C4-2B (cell line): ENCODE measurements at regions not wholly inside any gene's neighbourhood (a gene's known extent, or its start where the extent isn't known, plus 50 kb on each side); places are given as distances from the start of the nearest gene placed in this dataset.

Experiments
- H3K27ac ChIP-seq: fragments of 450-650 bp; 2 replicates; pipeline ENCODE4 v1.5.1; 2017
- ZFX ChIP-seq: fragments of 450-650 bp; IDR thresholded peaks from 2 replicates; pipeline ENCODE4 v1.6.1; 2017
- TF ChIP-seq, protein P1 (sequence below): fragments of 450-650 bp; conservative IDR thresholded peaks from 2 replicates; pipeline ENCODE4 v1.5.1; 2017; ENCODE audit warnings: mild to moderate bottlenecking

DNA sequence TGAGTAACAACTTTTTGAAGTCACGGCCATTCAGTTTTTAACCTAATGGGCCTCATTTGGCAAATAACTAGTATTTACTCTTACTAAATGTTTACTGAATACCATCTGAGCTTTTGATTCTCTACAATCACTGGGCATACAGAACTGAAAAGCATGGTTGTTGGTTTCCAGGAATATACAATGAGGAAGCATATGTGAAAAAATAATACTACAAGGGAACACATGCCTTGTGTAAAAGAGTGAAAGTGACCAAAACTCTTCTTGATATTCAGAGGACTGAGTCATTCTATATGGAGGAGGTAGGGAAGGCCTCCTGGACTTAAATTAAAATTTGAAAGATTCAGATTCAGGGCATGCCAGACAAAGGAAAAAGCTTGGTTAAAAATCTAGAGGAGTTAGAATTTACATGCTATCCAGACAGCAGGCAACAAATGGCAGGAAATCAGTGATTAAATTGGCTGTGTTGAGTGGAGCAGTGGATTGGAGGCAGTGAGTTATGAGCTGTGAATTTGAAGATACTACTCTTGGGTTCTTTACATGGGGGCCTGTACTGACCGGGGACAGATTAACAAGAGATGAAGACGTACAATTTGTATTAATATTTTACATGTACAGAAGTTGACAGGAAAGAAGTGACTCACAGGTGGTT is 53.6 kb upstream of the NRXN1 start:
- H3K27ac ChIP-seq, result no peak overlapping the region
- no peak for TF ChIP-seq ZFX
- TF ChIP-seq, protein P1, sequence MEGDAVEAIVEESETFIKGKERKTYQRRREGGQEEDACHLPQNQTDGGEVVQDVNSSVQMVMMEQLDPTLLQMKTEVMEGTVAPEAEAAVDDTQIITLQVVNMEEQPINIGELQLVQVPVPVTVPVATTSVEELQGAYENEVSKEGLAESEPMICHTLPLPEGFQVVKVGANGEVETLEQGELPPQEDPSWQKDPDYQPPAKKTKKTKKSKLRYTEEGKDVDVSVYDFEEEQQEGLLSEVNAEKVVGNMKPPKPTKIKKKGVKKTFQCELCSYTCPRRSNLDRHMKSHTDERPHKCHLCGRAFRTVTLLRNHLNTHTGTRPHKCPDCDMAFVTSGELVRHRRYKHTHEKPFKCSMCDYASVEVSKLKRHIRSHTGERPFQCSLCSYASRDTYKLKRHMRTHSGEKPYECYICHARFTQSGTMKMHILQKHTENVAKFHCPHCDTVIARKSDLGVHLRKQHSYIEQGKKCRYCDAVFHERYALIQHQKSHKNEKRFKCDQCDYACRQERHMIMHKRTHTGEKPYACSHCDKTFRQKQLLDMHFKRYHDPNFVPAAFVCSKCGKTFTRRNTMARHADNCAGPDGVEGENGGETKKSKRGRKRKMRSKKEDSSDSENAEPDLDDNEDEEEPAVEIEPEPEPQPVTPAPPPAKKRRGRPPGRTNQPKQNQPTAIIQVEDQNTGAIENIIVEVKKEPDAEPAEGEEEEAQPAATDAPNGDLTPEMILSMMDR, result no peak

DNA sequence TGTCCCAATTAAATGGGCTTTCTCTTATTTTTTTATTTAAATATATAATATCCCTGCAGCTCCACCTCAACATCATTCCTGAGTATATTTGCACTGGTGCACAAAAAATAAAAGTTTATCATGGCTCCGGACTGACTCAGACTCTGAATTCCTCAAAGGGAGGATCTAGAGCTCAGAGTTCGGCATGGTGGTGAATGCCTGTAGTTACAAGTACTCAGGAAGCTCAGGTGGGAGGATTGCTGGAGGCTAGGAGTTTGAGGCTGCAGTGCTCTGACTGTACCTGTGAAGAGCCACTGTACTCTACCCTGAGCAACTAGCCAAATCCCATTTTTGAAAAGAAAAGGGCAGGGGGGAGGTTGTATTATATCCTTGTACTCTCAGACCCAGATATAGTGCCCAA is 52.8 kb upstream of the NRXN1 start:
- no peak overlapping the region for H3K27ac ChIP-seq
- no peak for TF ChIP-seq ZFX
- TF ChIP-seq, protein P1, result no peak
